Upper lobe of left lung (tissue), 6 donors: ENCODE measurements at regions not wholly inside any gene's neighbourhood (a gene's known extent, or its start where the extent isn't known, plus 50 kb on each side); places are given as distances from the start of the nearest gene placed in this dataset.

ENCODE experiments used
- ATAC-seq, 2 donors: fragments of 200-7000 bp; cut with Tn5 transposase; one replicate each; pipeline ENCODE4 v1.9.1; 2022; ENCODE audit warnings: mild to moderate bottlenecking in 2 of 2, moderate library complexity in 2 of 2; ENCODE audit not compliant: low FRiP score in 2 of 2
- DNase-seq, 2 donors: peaks; one replicate each; pipeline ENCODE4 v3.0.0-alpha.2; 2019 to 2020
- H3K27ac ChIP-seq, 4 donors: fragments of 200-600 bp; sonication (generic); one replicate each; pipeline ENCODE4 v1.5.1; 2016 to 2019
- H3K27me3 ChIP-seq, 4 donors: fragments of 200-600 bp; sonication (generic); one replicate each; pipeline ENCODE4 v1.5.1; 2017 to 2019
- H3K36me3 ChIP-seq, 4 donors: fragments of 200-600 bp; sonication (generic); one replicate each; pipeline ENCODE4 v1.5.1; 2016 to 2019
- H3K4me1 ChIP-seq, 4 donors: fragments of 200-600 bp; sonication (generic); one replicate each; pipeline ENCODE4 v1.5.1; 2018 to 2019
- H3K4me3 ChIP-seq, 4 donors: fragments of 200-600 bp; sonication (generic); one replicate each; pipeline ENCODE4 v1.5.1; 2017 to 2019; ENCODE audit warnings: mild to moderate bottlenecking in 2 of 4, moderate library complexity in 1 of 4
- H3K9me3 ChIP-seq, 4 donors: fragments of 200-600 bp; sonication (generic); one replicate each; pipeline ENCODE4 v1.5.1; 2018 to 2019
- CTCF ChIP-seq, 6 experiments: fragments of 450-650 bp in 4 of 6; fragments of 200-600 bp in 2 of 6; sonication (generic) in 2 of 6; IDR thresholded peaks; one replicate each; pipeline ENCODE4 v1.5.1; 2016 to 2019; ENCODE audit warnings: antibody characterized with exemption in 6 of 6
- EP300 ChIP-seq, 4 donors: sonication (generic); formaldehyde crosslinking; IDR thresholded peaks; one replicate each; pipeline ENCODE4 v1.5.1; 2017; ENCODE audit warnings: antibody characterized with exemption in 4 of 4, control low read depth in 2 of 4
- POLR2A ChIP-seq, 4 donors: fragments of 450-650 bp; IDR thresholded peaks; one replicate each; pipeline ENCODE4 v1.5.1; 2016 to 2017; ENCODE audit warnings: antibody characterized with exemption in 4 of 4, mild to moderate bottlenecking in 2 of 4
- POLR2AphosphoS5 ChIP-seq, 2 donors: sonication (generic); formaldehyde crosslinking; IDR thresholded peaks; one replicate each; pipeline ENCODE4 v1.5.1; 2017; ENCODE audit warnings: antibody characterized with exemption in 2 of 2
- WGBS, 2 donors: methylation state at CpG; one replicate each; pipeline ENCODE4 v1.1.5; 2017 to 2018; 5-methylcytosine and 5-hydroxymethylcytosine counted together
- donor health status: DM: no; HTN: no; CAD: no; lungs with moderate emphysema.
- donor health status: DM: no; HTN: yes; CAD: no; lungs with severe emphysema.

DNA sequence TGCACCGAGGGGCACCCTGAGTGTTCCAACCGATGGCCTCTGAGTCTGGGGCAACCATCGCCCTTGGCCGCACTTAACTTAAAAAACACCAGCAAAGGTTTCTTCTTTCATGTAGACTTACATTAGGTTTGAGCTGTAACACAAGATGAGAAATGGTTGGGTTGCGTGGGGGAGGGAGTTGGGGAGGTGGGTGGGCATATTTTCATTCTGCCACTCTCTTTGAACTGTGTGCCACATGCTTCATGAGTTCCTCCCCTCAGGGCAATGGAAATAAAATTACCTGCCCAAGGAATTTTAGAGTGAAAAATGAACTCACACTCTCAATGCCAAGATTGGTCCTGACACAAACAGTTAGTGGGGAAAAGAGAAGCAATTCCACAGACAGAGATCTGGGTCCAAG, 430.1 kb upstream of the USP24 start:
- Histone ChIP-seq H3K27ac (no peak overlapping the region), H3K4me3 (no peak overlapping the region), H3K27me3 (no peaks in the 10 kb centered on the region), H3K9me3 (no peaks in the 10 kb centered on the region), H3K36me3 (no peaks in the 10 kb centered on the region), H3K4me1 (no peaks in the 10 kb centered on the region)
- 93 to 99% methylated on average over 5 of the region's 5 CpGs for WGBS, 2 donors
- TF ChIP-seq POLR2A (IDR thresholded peaks at IDR 0.05) (no peak), EP300 (IDR thresholded peaks at IDR 0.05) (no peak), CTCF (IDR thresholded peaks at IDR 0.05) (no peak), POLR2AphosphoS5 (IDR thresholded peaks at IDR 0.05) (no peak)
- ATAC-seq (no peak), DNase-seq (no peak)

DNA sequence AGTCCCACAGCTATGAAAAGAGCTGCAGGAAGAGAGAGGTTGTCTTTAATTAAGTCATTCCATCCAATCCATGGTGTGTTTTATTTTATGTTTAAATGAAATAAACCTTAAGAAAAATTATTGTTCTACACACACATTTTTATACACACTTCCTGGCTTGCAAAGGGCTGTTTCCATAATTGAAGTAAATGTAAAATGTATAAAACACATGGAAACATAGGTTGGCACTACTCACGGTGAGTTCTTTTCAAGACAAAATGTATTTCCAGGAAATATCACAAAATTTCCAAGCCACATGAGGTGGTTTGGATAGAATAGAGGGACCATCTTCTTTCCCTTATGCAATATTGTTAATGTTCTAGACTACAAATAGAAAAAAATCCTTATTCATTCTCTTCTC, 426.8 kb upstream of the USP24 start:
- no peak overlapping the region for H3K27ac ChIP-seq
- no peaks in the 10 kb centered on the region for H3K36me3 ChIP-seq
- DNase-seq (no peak), ATAC-seq (no peak)
- H3K4me3 ChIP-seq: no peak overlapping the region
- TF ChIP-seq EP300 (IDR thresholded peaks at IDR 0.05): no peak
- TF ChIP-seq POLR2A (IDR thresholded peaks at IDR 0.05): no peak
- TF ChIP-seq POLR2AphosphoS5 (IDR thresholded peaks at IDR 0.05): no peak
- no peak for TF ChIP-seq CTCF (IDR thresholded peaks at IDR 0.05)
- H3K4me1 ChIP-seq: no peaks in the 10 kb centered on the region
- H3K27me3 ChIP-seq: no peaks in the 10 kb centered on the region
- WGBS, 2 donors: 83 to 87% methylated on average over 1 of the region's 1 CpG
- no peaks in the 10 kb centered on the region for H3K9me3 ChIP-seq

DNA sequence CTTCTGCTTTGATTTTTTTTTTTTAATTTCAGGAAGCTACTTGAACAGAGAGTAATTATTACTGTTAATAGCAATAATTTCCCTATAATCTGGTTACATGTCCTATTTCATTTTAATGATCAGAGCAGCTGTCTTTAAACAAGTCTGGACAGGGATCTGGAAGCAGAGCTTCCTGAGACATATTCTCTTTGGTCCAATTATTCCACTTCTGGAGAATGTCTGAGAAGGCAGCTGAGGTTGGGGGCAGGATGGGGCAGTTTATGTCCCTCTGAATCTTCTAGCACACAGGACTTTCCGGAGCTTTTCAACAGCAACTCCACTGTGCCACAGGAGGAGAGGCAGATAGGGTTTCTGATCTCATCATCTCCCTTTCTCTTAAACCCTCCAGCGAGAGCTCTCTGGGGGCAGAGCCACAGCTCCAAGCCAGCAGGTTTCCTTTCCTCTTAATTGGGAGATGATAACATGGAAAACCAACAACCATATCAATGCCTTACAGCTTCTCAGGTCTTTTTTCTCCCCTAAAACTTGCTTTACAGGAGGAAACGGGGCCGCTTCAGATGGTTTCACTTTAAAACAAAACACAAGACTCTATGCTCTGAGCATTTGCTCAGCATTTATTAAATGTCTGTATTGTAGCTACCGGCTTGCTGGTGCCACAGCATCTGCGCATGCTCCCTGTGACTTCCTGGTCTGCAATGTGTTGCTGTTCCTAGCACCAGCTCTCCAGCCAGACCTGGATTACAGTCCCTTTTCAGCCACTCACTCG, 425.7 kb upstream of the USP24 start:
- peak overlapping the region in 1 of 4 donors; percentile 13 for H3K27ac ChIP-seq
- no peaks in the 10 kb centered on the region for H3K27me3 ChIP-seq
- peak in 1 of 2 donors; percentile 60 for ATAC-seq
- WGBS, 2 donors: 58 to 64% methylated on average over 7 of the region's 7 CpGs
- peak in 1 of 2 donors; percentile 29 for DNase-seq
- TF ChIP-seq EP300 (IDR thresholded peaks at IDR 0.05) (no peak), CTCF (IDR thresholded peaks at IDR 0.05) (no peak), POLR2AphosphoS5 (IDR thresholded peaks at IDR 0.05) (no peak), POLR2A (IDR thresholded peaks at IDR 0.05) (no peak)
- H3K4me3 ChIP-seq: peak overlapping the region in 1 of 4 donors; percentile 20
- no peaks in the 10 kb centered on the region for H3K4me1 ChIP-seq
- H3K36me3 ChIP-seq: no peaks in the 10 kb centered on the region
- H3K9me3 ChIP-seq: no peaks in the 10 kb centered on the region

GRCh38 chr1:55639526-55639925, 424.4 kb upstream of the USP24 start:
- Histone ChIP-seq H3K9me3 (no peaks in the 10 kb centered on the region), H3K4me3 (no peak overlapping the region), H3K4me1 (no peaks in the 10 kb centered on the region), H3K27me3 (no peaks in the 10 kb centered on the region), H3K36me3 (no peaks in the 10 kb centered on the region), H3K27ac (no peak overlapping the region)
- 89 to 96% methylated on average over 5 of the region's 5 CpGs for WGBS, 2 donors
- DNase-seq (no peak), ATAC-seq (no peak)
- TF ChIP-seq CTCF (IDR thresholded peaks at IDR 0.05): no peak
- no peak for TF ChIP-seq POLR2A (IDR thresholded peaks at IDR 0.05)
- no peak for TF ChIP-seq EP300 (IDR thresholded peaks at IDR 0.05)
- TF ChIP-seq POLR2AphosphoS5 (IDR thresholded peaks at IDR 0.05): no peak

- Histone ChIP-seq H3K4me1 (no peaks in the 10 kb centered on the region), H3K9me3 (no peaks in the 10 kb centered on the region), H3K36me3 (no peaks in the 10 kb centered on the region), H3K4me3 (no peak overlapping the region), H3K27ac (no peak overlapping the region), H3K27me3 (no peaks in the 10 kb centered on the region)
- no peak for DNase-seq
- 100% methylated on average over 1 of the region's 1 CpG for WGBS, 2 donors
- no peak for ATAC-seq
- TF ChIP-seq CTCF (IDR thresholded peaks at IDR 0.05): no peak
- TF ChIP-seq POLR2A (IDR thresholded peaks at IDR 0.05): no peak
- TF ChIP-seq EP300 (IDR thresholded peaks at IDR 0.05): no peak
- no peak for TF ChIP-seq POLR2AphosphoS5 (IDR thresholded peaks at IDR 0.05)
Measured at GRCh38 chr1:55639051-55639450, 423.9 kb upstream of the USP24 start.
